Activated CD4-positive, alpha-beta T cell treated with anti-CD3 and anti-CD28 coated beads, Interleukin-2, amount 10 ng/mL, durations not matched to agents 7 days and 5 days (primary cell): ENCODE measurements at regions not wholly inside any gene's neighbourhood (a gene's known extent, or its start where the extent isn't known, plus 50 kb on each side); places are given as distances from the start of the nearest gene placed in this dataset.

ENCODE experiments used
- CTCF ChIA-PET: fragments of 350-600 bp; sonication (Branson Sonifier 250); formaldehyde crosslinking; loops from one replicate; lab custom pipeline; 2021; ENCODE audit warnings: antibody characterized with exemption; lab: Charles Lee
- POLR2A ChIA-PET: fragments of 350-600 bp; sonication (Branson Sonifier 250); formaldehyde crosslinking; loops from one replicate; lab custom pipeline; 2021; ENCODE audit warnings: antibody characterized with exemption; lab: Charles Lee
- DNase-seq: peaks from one replicate; pipeline ENCODE4 v3.0.0-alpha.2; 2020
- H3K27ac Mint-ChIP-seq: one replicate; pipeline ENCODE4 v1.8.0; 2021; ENCODE audit warnings: mild to moderate bottlenecking, moderate library complexity, mixed read lengths
- H3K27me3 Mint-ChIP-seq: one replicate; pipeline ENCODE4 v1.8.0; 2021; ENCODE audit warnings: mixed read lengths
- H3K36me3 Mint-ChIP-seq: one replicate; pipeline ENCODE4 v1.8.0; 2021; ENCODE audit warnings: low read depth, mixed read lengths
- H3K4me1 Mint-ChIP-seq: one replicate; pipeline ENCODE4 v1.8.0; 2021; ENCODE audit warnings: mixed read lengths
- H3K4me3 Mint-ChIP-seq: one replicate; pipeline ENCODE4 v1.8.0; 2021; ENCODE audit warnings: mild to moderate bottlenecking, moderate library complexity, mixed read lengths
- H3K9me3 Mint-ChIP-seq: one replicate; pipeline ENCODE4 v1.8.0; 2021; ENCODE audit warnings: mixed read lengths

DNA sequence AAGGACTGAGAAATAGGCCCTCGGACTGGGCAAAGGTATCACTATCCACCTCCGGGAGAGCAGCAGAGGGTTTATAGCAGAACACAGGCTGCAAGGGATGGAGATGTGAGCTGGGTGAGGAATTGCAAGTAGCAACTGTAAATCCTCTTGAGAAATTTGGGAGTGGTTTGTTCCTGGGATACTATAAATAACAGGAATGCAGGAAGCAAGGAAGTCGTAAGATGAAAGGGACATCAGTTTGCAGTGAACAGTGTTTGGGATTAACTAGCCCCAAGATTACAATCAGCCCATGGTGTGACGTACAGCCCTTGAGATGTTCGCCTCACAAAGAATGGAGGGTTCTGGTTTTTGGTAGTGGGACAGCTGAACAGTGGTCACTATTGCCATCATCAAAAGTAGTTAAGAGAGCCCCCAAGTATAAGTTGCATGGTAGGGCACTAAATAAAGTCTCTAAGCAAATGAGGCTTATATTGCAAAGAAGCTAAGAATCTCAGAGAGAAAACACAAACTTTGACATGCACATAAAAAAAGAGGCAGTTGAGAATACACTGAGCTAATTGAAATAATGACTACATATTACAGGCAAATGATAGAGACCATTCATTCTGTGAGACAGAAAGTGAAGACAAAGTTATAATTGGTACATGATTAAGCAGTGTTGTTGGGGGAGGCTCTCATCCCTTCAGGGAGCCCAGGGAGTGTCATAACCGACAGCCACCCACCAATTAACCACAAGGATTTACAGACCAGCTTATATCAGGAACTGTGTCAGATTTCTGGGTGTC is 362.5 kb upstream of the ACVR2A start:
- peaks cover 2% of the 10 kb centered on the region for H3K27me3 Mint-ChIP-seq
- peaks cover 3% of the 10 kb centered on the region for H3K4me1 Mint-ChIP-seq
- no peak overlapping the region for H3K27ac Mint-ChIP-seq
- CTCF ChIA-PET = interaction anchor here (1.2 to 1.8 kb wide), 2 partner anchors 10 to 11 kb away, joined by 3 to 6 read pairs; no protein-coding TSS in a partner anchor
- H3K9me3 Mint-ChIP-seq = peaks cover 7% of the 10 kb centered on the region
- POLR2A ChIA-PET = no interaction called here
- no peak for DNase-seq
- H3K36me3 Mint-ChIP-seq = peaks cover 6% of the 10 kb centered on the region
- no peak overlapping the region for H3K4me3 Mint-ChIP-seq

DNA sequence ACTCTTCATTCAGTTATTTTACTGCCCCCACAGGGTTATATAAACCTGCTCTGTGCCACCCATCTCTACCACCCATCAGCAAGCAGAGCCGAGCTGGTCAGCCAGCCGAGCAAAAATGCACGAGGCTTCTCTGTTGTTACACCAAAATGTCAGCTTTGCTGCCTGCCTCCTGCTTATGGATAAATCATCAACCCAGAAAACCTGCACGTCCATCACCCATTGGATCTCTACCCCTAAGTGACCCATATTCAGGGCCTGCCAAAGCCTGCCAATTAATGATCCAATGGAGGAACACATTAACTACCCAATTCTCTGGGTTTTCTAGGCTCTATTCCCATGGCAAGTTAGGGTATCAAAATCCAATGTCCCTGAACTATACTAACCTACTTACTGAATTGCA is 365.5 kb upstream of the ACVR2A start:
- no peak overlapping the region for H3K27ac Mint-ChIP-seq

DNA sequence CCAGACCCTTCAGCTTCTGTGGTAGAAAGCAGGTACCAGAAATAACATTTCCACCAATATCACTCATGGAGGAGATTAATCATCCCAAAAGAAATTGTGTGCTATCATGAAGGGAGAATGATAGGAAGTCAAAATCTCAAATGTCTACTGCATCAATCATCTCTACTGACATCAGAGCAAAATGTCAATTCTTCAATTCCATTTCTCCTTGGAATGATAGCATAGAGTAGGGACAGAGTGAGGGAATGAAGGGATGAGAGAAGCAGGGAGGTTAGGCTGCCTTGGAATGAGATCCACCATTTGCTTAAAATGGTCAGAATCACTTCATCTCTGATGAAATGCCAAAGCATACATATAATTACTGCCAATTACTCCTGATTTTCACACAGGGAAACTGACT is 371.8 kb upstream of the ACVR2A start:
- no peak overlapping the region for H3K4me3 Mint-ChIP-seq
- POLR2A ChIA-PET = no interaction called here
- no peaks in the 10 kb centered on the region for H3K36me3 Mint-ChIP-seq
- peaks cover 3% of the 10 kb centered on the region for H3K9me3 Mint-ChIP-seq
- H3K4me1 Mint-ChIP-seq = no peaks in the 10 kb centered on the region
- CTCF ChIA-PET = no interaction called here
- H3K27me3 Mint-ChIP-seq = no peaks in the 10 kb centered on the region
- H3K27ac Mint-ChIP-seq = no peak overlapping the region
- no peak for DNase-seq

More for the DNA sequence above, 365.5 kb upstream of the ACVR2A start:
- CTCF ChIA-PET = interaction anchor here (1.2 kb wide), 1 partner anchor 15 kb away, joined by 3 read pairs; no protein-coding TSS in a partner anchor
- Mint-ChIP-seq H3K4me3 (no peak overlapping the region), H3K36me3 (no peaks in the 10 kb centered on the region), H3K4me1 (peaks cover 3% of the 10 kb centered on the region), H3K27me3 (peaks cover 2% of the 10 kb centered on the region), H3K9me3 (peaks cover 2% of the 10 kb centered on the region)
- DNase-seq = no peak
- POLR2A ChIA-PET = no interaction called here

DNA sequence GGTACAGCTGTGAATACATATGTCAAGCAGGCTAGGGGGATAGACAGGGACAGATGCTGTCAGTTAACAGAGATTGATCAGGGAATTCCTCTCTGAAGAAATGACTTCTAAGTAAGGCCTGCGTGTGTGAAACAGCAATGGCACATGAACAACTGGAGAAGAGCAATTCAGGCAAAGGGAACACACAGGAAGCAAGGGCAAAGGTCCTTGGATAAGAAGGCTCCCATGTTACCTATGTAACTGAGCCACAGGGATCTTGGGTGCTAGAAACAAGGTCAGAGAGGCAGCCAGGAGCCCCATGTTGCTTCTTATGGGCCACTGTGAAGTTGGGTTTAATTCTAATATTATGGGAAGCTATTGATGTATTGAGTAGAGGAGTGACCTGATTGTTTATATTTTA is 373.7 kb upstream of the ACVR2A start:
- peaks cover 3% of the 10 kb centered on the region for H3K9me3 Mint-ChIP-seq
- no peak overlapping the region for H3K27ac Mint-ChIP-seq
- H3K36me3 Mint-ChIP-seq = no peaks in the 10 kb centered on the region
- POLR2A ChIA-PET = interaction anchor here (0.7 kb wide), 1 partner anchor 166 kb away, joined by 3 read pairs; no protein-coding TSS in a partner anchor
- DNase-seq = no peak
- peaks cover 5% of the 10 kb centered on the region for H3K27me3 Mint-ChIP-seq
- no peak overlapping the region for H3K4me3 Mint-ChIP-seq
- CTCF ChIA-PET = interaction anchor here (1.2 to 1.4 kb wide), 2 partner anchors 11 to 20 kb away, joined by 3 to 6 read pairs; no protein-coding TSS in a partner anchor
- no peaks in the 10 kb centered on the region for H3K4me1 Mint-ChIP-seq

DNA sequence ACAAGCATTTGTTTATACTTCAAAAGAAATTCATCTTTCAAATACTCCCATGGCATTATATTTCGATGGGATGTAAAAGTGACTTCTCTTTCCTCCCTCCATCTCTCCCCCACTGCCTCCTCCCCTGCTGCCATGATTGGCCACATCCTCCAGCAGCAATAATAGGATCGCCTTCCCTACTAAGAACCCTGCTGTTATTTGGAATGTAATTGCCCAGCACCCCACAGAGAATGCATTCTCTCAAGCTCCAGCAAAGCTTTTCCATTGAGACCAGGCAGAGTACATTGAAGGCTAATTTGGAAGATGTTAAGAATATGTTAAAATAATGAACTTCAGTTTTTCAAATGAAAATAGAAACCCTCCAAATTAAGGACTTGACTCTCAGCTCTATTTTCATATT is 375.4 kb upstream of the ACVR2A start:
- H3K36me3 Mint-ChIP-seq = no peaks in the 10 kb centered on the region
- ChIA-PET POLR2A (no interaction called here), CTCF (no interaction called here)
- H3K27ac Mint-ChIP-seq = no peak overlapping the region
- peaks cover 3% of the 10 kb centered on the region for H3K9me3 Mint-ChIP-seq
- peaks cover 5% of the 10 kb centered on the region for H3K27me3 Mint-ChIP-seq
- no peak overlapping the region for H3K4me3 Mint-ChIP-seq
- H3K4me1 Mint-ChIP-seq = no peaks in the 10 kb centered on the region
- no peak for DNase-seq

DNA sequence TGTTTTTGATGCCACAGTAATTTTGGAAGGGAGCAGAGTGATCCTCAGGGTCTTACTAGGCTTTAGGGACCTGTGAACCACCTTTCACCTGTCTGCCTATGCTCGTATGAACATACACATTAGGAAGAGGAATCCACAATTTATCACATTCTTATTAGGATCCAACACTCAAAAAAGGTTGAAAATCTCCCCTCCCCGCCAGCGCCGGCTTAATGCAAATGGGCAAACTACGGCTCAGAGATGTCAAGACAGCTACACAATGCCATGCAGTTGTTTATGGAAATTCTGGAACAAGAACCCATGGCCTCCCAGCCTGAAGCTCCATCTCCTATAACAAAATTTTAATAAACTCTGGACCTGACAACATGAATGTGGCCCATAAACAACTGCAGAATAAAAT is 375.9 kb upstream of the ACVR2A start:
- CTCF ChIA-PET = no interaction called here
- Mint-ChIP-seq H3K9me3 (peaks cover 3% of the 10 kb centered on the region), H3K4me3 (no peak overlapping the region), H3K4me1 (no peaks in the 10 kb centered on the region), H3K27me3 (peaks cover 5% of the 10 kb centered on the region), H3K36me3 (no peaks in the 10 kb centered on the region), H3K27ac (no peak overlapping the region)
- no peak for DNase-seq
- POLR2A ChIA-PET = no interaction called here

DNA sequence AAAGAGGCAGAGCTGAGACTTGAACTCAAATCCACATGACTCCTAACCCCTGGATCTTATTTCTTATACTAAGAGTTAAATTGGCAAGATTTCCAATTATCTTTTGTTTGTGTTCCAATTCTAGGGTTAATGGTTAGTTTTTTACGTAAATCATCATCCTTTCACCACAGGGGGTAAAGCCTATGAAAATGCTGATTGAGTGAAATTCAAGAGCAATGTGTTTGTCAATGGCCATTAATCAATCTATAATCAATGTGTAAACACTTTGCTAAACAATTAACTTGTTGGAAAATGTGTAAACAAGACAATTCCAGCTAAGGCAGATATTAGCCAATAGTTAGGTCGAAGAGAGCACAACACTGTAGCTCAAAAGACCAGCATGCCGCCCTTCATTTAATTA is 376.5 kb upstream of the ACVR2A start:
- no peak overlapping the region for H3K27ac Mint-ChIP-seq
- H3K9me3 Mint-ChIP-seq = peaks cover 3% of the 10 kb centered on the region
- no peaks in the 10 kb centered on the region for H3K36me3 Mint-ChIP-seq
- no peaks in the 10 kb centered on the region for H3K4me1 Mint-ChIP-seq
- H3K27me3 Mint-ChIP-seq = peaks cover 5% of the 10 kb centered on the region
- no peak for DNase-seq
- ChIA-PET CTCF (interaction anchor here (1.3 kb wide), 1 partner anchor 10 kb away, joined by 4 read pairs; no protein-coding TSS in a partner anchor), POLR2A (no interaction called here)
- H3K4me3 Mint-ChIP-seq = no peak overlapping the region

DNA sequence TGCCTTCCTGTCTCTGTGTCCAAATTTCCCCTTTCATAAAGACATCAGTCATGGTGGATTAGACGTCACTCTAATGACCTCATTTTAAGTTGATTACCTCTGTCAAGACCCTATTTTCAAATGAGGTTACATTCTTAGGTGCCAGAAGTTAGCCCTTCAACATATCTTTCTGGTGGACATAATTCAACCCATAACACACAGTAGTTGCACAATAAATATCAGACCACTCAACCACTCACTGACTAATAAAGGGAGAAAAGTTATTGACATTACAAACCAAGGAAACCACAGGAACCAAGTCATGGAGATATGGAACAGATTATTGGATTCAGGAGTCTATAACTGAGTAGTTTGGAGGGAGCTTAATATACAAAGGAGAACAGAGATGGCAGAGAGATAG is 377.4 kb upstream of the ACVR2A start:
- Mint-ChIP-seq H3K4me1 (no peaks in the 10 kb centered on the region), H3K9me3 (peaks cover 3% of the 10 kb centered on the region), H3K27me3 (peaks cover 5% of the 10 kb centered on the region), H3K4me3 (no peak overlapping the region), H3K27ac (no peak overlapping the region), H3K36me3 (no peaks in the 10 kb centered on the region)
- CTCF ChIA-PET = interaction anchor here (1.3 kb wide), 1 partner anchor 11 kb away, joined by 4 read pairs; no protein-coding TSS in a partner anchor
- POLR2A ChIA-PET = no interaction called here
- no peak for DNase-seq

DNA sequence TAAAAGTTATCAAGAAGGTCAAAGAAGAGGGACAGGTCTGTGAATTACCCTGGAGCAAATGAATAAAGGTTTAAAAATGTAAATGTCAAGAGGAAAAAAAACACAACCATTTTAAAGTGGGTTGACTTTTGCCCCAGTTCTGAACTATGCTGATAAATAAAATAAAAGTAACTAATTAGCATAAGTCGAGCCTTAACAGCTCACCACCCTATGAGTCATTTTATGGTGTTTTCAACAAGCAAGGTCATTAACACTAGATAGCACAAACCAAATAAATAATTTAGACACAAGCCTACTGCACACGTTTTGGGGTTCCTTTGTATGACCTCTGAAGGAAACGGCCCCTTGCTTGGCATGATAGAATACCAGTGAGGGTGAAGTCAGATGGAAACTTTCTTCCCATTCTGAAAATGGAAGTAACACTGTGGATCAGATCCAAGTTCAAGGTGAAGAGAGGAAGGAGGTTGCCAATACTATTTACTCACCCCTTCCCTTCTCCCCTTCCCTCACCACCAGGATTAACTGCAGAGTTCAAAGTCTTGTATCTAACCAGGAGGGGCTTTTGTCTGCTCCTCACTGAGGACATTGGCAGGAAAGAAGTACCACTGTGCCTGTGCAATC is 380.0 kb upstream of the ACVR2A start:
- no peak for DNase-seq
- no peak overlapping the region for H3K4me3 Mint-ChIP-seq
- H3K27me3 Mint-ChIP-seq = peaks cover 5% of the 10 kb centered on the region
- ChIA-PET POLR2A (no interaction called here), CTCF (no interaction called here)
- H3K27ac Mint-ChIP-seq = no peak overlapping the region
- H3K4me1 Mint-ChIP-seq = no peaks in the 10 kb centered on the region
- H3K36me3 Mint-ChIP-seq = no peaks in the 10 kb centered on the region
- no peaks in the 10 kb centered on the region for H3K9me3 Mint-ChIP-seq

DNA sequence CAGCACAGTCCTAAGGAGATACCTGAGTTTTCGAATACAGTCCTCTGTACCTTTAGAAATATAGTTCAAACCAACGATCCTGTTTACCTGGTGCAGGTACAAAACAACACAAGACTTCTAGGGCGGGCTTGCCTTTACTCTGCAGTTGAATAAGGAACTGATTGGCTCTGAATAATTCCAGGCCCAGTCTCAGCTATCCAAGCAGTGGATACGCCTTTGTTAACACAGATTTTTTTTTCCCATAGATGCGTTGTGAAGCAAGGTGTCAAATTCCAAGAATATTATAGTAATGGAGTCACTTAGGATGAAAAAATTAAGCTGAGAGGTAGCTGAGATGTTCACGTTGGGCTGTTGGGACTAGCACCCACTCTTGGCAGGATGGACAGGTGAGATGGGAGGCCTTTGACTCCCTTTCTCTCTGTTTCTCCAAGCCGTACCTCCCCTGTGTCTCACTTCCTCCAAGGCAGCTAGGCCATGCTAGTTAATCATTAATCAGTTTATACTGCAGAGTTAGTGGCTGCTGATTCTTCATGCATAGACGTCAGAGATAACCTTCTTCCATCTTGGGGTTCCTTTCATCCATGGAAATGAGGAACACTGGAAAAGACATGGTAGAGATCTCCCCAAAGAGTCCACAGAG is 380.8 kb upstream of the ACVR2A start:
- DNase-seq = no peak
- H3K9me3 Mint-ChIP-seq = no peaks in the 10 kb centered on the region
- no peak overlapping the region for H3K27ac Mint-ChIP-seq
- ChIA-PET CTCF (interaction anchor here (1.1 kb wide), 1 partner anchor 15 kb away, joined by 3 read pairs; no protein-coding TSS in a partner anchor), POLR2A (no interaction called here)
- H3K4me3 Mint-ChIP-seq = no peak overlapping the region
- no peaks in the 10 kb centered on the region for H3K4me1 Mint-ChIP-seq
- peaks cover 5% of the 10 kb centered on the region for H3K27me3 Mint-ChIP-seq
- no peaks in the 10 kb centered on the region for H3K36me3 Mint-ChIP-seq

DNA sequence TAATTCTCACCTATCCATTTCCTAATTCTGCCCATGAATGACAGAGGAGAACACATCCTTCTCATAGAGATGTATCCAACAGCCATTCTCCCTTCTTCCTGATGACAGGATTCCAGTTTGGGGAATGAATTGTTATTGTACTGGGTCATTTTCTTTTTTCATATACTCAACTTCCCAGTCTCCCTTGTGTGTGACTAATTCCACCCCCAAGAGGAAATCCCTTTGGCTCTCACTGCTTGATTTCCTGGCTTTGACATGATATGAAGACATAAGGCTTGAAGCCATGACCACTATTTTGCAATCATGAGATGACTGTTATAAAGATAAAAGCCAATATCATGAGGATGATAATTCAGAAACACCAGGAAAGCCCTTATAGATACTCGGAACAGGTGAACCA is 384.7 kb upstream of the ACVR2A start:
- Mint-ChIP-seq H3K9me3 (no peaks in the 10 kb centered on the region), H3K36me3 (no peaks in the 10 kb centered on the region), H3K27me3 (no peaks in the 10 kb centered on the region), H3K4me1 (no peaks in the 10 kb centered on the region), H3K4me3 (no peak overlapping the region), H3K27ac (no peak overlapping the region)
- ChIA-PET CTCF (no interaction called here), POLR2A (no interaction called here)
- no peak for DNase-seq

DNA sequence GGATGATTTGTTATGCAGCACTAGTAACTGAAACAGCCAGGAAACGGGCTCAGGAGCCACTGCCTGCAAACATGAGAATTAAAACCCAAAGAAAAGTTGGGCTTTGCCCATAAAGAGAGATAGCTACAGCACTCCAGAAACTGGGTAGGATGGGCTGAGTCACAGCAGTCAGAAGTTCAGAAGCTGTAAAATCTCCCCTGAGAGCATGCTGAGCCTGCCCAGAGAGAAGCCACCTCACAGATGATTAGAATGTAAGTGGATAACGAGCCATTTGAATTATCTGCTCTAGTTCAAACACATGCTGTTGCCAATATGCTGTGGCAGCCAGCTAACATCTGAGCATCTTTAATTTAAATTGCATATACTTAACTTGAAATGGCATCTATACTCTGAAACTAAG is 388.1 kb upstream of the ACVR2A start:
- ChIA-PET CTCF (no interaction called here), POLR2A (no interaction called here)
- H3K4me1 Mint-ChIP-seq = no peaks in the 10 kb centered on the region
- no peak overlapping the region for H3K4me3 Mint-ChIP-seq
- DNase-seq = no peak
- H3K27ac Mint-ChIP-seq = no peak overlapping the region
- peaks cover 7% of the 10 kb centered on the region for H3K27me3 Mint-ChIP-seq
- H3K36me3 Mint-ChIP-seq = no peaks in the 10 kb centered on the region
- peaks cover 3% of the 10 kb centered on the region for H3K9me3 Mint-ChIP-seq
